C4-2B (cell line): ENCODE measurements at regions not wholly inside any gene's neighbourhood (a gene's known extent, or its start where the extent isn't known, plus 50 kb on each side); places are given as distances from the start of the nearest gene placed in this dataset.

Source experiments
- H3K27ac ChIP-seq: fragments of 450-650 bp; 2 replicates; pipeline ENCODE4 v1.5.1; 2017
- CTCF ChIP-seq: fragments of 450-650 bp; conservative IDR thresholded peaks from 2 replicates; pipeline ENCODE4 v1.5.1; 2017; ENCODE audit warnings: mild to moderate bottlenecking
- ZFX ChIP-seq: fragments of 450-650 bp; IDR thresholded peaks from 2 replicates; pipeline ENCODE4 v1.6.1; 2017

- TF ChIP-seq CTCF = no peak
- no peak for TF ChIP-seq ZFX
Observed at GRCh38 chr2:194927489-194927888, 729.5 kb upstream of the SLC39A10 start.

GRCh38 chr2:194926873-194927272 lies 730.2 kb upstream of the SLC39A10 start:
- TF ChIP-seq ZFX (no peak), CTCF (no peak)
- H3K27ac ChIP-seq = no peak overlapping the region

More at GRCh38 chr2:194927489-194927888, 729.5 kb upstream of the SLC39A10 start:
- no peak overlapping the region for H3K27ac ChIP-seq

GRCh38 chr2:194925742-194926141 lies 731.3 kb upstream of the SLC39A10 start:
- TF ChIP-seq ZFX = no peak
- no peak for TF ChIP-seq CTCF
- no peak overlapping the region for H3K27ac ChIP-seq

GRCh38 chr2:194917519-194917918 lies 739.5 kb upstream of the SLC39A10 start:
- H3K27ac ChIP-seq = no peak overlapping the region
- TF ChIP-seq ZFX (no peak), CTCF (no peak)

GRCh38 chr2:194915485-194915884 lies 741.5 kb upstream of the SLC39A10 start:
- no peak overlapping the region for H3K27ac ChIP-seq
- TF ChIP-seq CTCF = no peak
- no peak for TF ChIP-seq ZFX

GRCh38 chr2:194907569-194907968 lies 749.5 kb upstream of the SLC39A10 start:
- TF ChIP-seq ZFX (no peak), CTCF (no peak)
- H3K27ac ChIP-seq = no peak overlapping the region

- TF ChIP-seq CTCF (no peak), ZFX (no peak)
Observed at GRCh38 chr2:194896871-194897270, 760.2 kb upstream of the SLC39A10 start.

GRCh38 chr2:194883711-194884110 lies 773.3 kb upstream of the SLC39A10 start:
- no peak overlapping the region for H3K27ac ChIP-seq

More at GRCh38 chr2:194896871-194897270, 760.2 kb upstream of the SLC39A10 start:
- no peak overlapping the region for H3K27ac ChIP-seq

More at GRCh38 chr2:194883711-194884110, 773.3 kb upstream of the SLC39A10 start:
- TF ChIP-seq ZFX (no peak), CTCF (no peak)
